Dendritic cell treated with granulocyte-macrophage colony-stimulating factor and Interleukin-4, amounts not matched to agents 40 ng/mL and 50 ng/mL, for 4 days (primary cell): ENCODE measurements at regions not wholly inside any gene's neighbourhood (a gene's known extent, or its start where the extent isn't known, plus 50 kb on each side); places are given as distances from the start of the nearest gene placed in this dataset.

Source experiments
- H3K27ac Mint-ChIP-seq: one replicate; pipeline ENCODE4 v1.8.0; 2022; ENCODE audit warnings: mild to moderate bottlenecking, mixed read lengths
- H3K27me3 Mint-ChIP-seq: one replicate; pipeline ENCODE4 v1.8.0; 2022; ENCODE audit warnings: mild to moderate bottlenecking, mixed read lengths
- H3K36me3 Mint-ChIP-seq: one replicate; pipeline ENCODE4 v1.8.0; 2022; ENCODE audit warnings: low read depth, mixed read lengths
- H3K4me1 Mint-ChIP-seq: one replicate; pipeline ENCODE4 v1.8.0; 2022; ENCODE audit warnings: low read depth, mixed read lengths
- H3K4me3 Mint-ChIP-seq: one replicate; pipeline ENCODE4 v1.8.0; 2022; ENCODE audit warnings: mild to moderate bottlenecking, moderate library complexity, mixed read lengths
- H3K9me3 Mint-ChIP-seq: one replicate; pipeline ENCODE4 v1.8.0; 2022; ENCODE audit warnings: mixed read lengths
- intact Hi-C: fragments of 100-400 bp; cut with micrococcal nuclease; formaldehyde crosslinking; loops from one replicate; pipeline ENCODE4 v1.15.0; 2022

DNA sequence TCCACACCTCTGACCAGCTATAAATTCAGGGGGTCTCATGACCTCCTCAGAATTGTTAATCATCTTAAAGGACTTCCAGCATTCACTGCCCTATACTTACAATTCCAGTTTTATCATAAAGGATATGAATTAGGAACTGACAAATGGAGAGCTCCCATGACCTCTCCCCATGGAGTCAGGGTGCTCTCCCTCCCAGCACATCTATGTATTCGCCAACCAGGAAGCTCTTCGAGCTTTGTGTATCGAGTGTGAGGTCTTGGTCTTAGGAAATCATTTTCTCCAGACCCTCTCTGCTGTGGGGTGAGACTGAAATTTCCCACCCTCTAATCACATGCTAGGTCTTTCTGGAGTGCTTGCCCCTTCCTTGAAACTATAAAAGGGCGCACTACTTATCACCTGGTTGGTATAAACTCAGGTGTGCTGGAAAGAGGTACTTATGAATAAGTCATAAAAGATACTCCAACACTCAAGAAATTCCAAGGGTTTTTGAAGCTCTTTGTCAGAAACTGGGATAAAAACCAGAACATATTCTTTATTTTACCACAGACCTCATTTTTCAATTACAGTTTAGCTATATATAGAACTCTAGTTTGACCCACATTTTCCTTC lies 238.4 kb upstream of the OPRM1 start:
- H3K4me3 Mint-ChIP-seq, result no peak overlapping the region
- intact Hi-C loops, result no loop called here

DNA sequence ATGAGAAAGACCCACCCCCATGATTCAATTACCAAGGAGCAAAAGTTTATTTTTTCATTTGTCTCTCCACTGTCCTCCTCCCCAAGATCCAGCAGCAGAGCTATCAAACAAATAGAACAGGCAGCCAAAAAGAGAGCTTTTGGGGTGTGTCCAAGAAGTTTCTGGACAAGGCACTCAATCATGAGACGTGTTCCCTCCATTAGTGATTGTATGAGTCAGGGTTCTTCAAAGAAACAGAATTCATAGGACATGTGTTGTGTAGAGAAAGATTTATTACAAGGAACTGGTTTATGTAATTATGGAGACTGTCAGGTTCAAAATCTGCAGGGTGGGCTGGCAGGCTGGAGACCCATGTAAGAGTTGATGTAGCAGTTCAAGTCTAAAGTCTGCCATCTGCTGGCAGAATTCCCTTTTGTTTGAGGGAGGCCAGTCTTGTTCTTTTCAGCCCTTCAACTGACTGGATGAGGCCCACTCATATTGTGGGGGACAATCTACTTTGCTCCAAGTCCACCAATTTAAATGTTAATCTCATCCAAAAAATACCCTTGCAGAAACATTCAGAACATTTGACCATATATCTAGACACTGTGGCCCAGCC lies 248.1 kb upstream of the OPRM1 start:
- intact Hi-C loops, result no loop called here
- Mint-ChIP-seq H3K27ac (no peak overlapping the region), H3K9me3 (peaks cover 19% of the 10 kb centered on the region), H3K4me3 (no peak overlapping the region), H3K4me1 (peaks cover 7% of the 10 kb centered on the region), H3K36me3 (no peaks in the 10 kb centered on the region), H3K27me3 (no peaks in the 10 kb centered on the region)

More for the DNA sequence above, 238.4 kb upstream of the OPRM1 start:
- Mint-ChIP-seq H3K27me3 (no peaks in the 10 kb centered on the region), H3K9me3 (no peaks in the 10 kb centered on the region), H3K27ac (no peak overlapping the region), H3K4me1 (no peaks in the 10 kb centered on the region), H3K36me3 (no peaks in the 10 kb centered on the region)

DNA sequence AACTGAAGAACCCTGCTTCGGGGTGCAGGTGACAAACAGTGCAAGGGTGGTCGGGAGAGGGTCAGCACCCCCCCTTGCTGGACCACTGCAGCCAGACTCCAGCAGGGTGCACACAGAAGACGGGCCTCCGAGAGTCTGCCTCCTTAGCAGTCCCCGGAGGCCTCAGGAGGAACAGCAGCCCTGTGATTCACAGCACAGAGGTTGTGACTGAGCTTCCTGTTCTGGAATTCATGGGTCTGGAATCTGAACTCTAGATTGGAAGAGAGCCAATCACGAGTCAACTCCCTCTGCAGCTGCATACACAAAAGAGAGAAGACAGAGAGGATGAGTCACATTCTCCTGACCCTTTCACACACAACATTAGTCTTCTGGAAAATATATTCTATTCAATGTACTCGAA lies 249.0 kb upstream of the OPRM1 start:
- peaks cover 29% of the 10 kb centered on the region for H3K9me3 Mint-ChIP-seq
- H3K4me1 Mint-ChIP-seq, result peaks cover 8% of the 10 kb centered on the region
- H3K36me3 Mint-ChIP-seq, result no peaks in the 10 kb centered on the region
- intact Hi-C loops, result no loop called here
- no peak overlapping the region for H3K4me3 Mint-ChIP-seq
- H3K27ac Mint-ChIP-seq, result no peak overlapping the region
- no peaks in the 10 kb centered on the region for H3K27me3 Mint-ChIP-seq

DNA sequence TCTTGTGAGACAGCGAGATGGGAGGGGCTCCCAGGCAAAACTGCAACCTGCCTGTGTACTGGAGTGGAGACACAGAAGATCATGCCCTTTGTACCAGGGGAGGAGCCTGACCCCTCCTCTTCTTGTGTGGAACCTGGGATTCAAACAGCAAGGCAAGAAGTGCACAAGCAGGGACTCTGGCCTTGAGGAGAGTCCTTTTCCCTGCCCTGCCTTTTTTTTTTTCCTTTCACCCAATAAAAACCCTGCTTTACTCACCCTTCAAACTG lies 251.8 kb upstream of the OPRM1 start:
- Mint-ChIP-seq H3K27ac (no peak overlapping the region), H3K36me3 (no peaks in the 10 kb centered on the region), H3K9me3 (peaks cover 32% of the 10 kb centered on the region), H3K27me3 (peaks cover 2% of the 10 kb centered on the region), H3K4me3 (no peak overlapping the region), H3K4me1 (peaks cover 8% of the 10 kb centered on the region)
- intact Hi-C loops, result no loop called here

DNA sequence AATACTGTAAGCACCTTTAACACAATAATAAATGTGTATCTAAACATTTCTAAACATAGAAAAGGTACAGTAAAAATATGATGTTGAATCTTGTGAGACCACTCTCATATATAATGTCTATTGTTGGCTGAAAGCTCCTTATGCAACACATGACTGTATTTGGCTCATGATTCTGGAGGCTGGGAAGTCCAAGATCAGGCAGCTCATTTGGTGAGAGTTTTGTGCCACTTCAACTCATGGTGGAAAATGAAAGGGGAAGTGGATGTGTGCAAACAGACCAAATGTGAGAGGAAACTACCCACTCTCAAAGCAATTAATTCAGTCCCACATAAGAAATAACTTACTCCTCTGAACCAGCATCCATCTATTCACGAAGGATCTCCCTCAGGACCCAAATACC lies 257.7 kb upstream of the OPRM1 start:
- Mint-ChIP-seq H3K9me3 (peaks cover 47% of the 10 kb centered on the region), H3K36me3 (no peaks in the 10 kb centered on the region), H3K4me1 (peaks cover 4% of the 10 kb centered on the region), H3K4me3 (no peak overlapping the region), H3K27me3 (peaks cover 2% of the 10 kb centered on the region), H3K27ac (no peak overlapping the region)
- intact Hi-C loops, result no loop called here

DNA sequence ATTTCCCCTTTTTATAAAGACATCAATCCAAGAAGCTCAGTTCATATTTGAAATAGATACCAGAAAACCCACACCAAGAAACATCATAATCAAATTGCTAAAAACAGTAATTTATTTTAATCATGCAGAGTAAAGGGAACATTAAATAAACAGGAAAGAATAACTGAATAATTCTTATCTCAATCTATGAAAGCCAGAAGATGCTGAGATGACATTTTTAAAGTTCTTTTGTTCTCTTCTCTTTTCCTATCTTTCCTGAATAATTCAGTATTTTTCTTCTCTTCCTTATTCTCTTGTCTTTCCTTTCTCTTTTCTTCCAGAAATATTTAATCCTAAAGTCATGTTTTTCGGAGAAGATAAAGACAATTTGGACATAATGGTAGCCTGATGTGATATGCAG lies 259.0 kb upstream of the OPRM1 start:
- Mint-ChIP-seq H3K36me3 (no peaks in the 10 kb centered on the region), H3K27me3 (peaks cover 2% of the 10 kb centered on the region), H3K4me3 (no peak overlapping the region), H3K4me1 (no peaks in the 10 kb centered on the region), H3K27ac (no peak overlapping the region), H3K9me3 (peaks cover 38% of the 10 kb centered on the region)
- intact Hi-C loops, result no loop called here

DNA sequence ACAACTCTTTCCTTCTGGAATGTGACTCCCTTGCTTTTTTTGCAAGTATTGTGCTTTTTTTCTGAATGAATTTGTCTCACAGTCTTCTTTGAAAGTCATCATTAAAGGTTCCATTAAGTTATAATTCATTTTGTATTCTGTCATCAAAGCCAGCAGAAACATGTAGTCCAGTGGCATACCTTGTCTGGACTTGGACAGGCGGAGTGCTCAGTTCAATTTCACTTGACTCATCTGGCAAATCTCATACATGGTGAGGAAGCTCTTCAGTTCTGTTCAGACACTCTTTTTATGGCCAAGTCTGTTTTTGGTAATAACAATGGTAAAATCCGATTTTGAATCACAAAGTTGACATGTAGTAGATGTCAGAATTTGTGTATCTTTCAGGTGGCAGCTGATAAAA lies 260.8 kb upstream of the OPRM1 start:
- peaks cover 35% of the 10 kb centered on the region for H3K9me3 Mint-ChIP-seq
- H3K27ac Mint-ChIP-seq, result no peak overlapping the region
- intact Hi-C loops, result no loop called here
- H3K4me1 Mint-ChIP-seq, result no peaks in the 10 kb centered on the region
- H3K36me3 Mint-ChIP-seq, result no peaks in the 10 kb centered on the region
- H3K4me3 Mint-ChIP-seq, result no peak overlapping the region
- no peaks in the 10 kb centered on the region for H3K27me3 Mint-ChIP-seq

DNA sequence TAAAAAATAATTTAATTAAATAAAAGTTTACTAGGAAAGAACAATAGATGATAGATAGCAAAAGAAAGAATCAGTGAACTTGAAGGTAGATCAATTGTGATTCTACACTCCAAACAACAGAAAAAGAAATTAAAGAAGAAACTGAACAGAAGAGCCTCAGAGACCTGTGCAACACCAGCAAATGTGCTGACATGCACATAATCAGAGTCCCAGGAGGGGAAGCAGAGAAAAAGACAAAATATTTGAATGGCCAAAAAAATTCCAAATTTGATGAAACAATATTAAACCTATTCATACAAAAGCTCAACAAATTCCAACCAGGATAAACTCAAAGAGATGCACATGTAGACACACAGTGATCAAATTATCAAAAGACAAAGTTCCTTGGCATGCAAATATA lies 267.5 kb upstream of the OPRM1 start:
- intact Hi-C loops, result no loop called here
- H3K27ac Mint-ChIP-seq, result no peak overlapping the region

DNA sequence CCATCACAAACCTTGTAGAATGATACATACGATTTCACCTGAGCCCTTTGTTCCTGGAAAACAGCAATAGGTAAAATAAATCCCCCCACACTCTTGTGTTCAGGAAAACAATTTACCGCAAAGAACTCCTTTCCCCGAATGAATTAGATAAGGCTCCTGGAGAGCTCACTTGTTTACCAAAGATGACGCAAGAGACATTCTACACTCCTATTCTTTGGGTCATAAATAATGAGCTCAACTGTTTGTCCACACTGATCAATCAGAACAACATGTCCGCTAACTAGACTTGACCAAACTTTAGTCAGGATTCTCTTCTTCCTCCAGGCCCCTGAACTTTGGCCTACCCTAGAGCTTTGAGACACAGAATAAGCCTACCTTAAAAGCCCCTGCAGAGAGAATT lies 271.9 kb upstream of the OPRM1 start:
- H3K4me3 Mint-ChIP-seq, result no peak overlapping the region

More for the DNA sequence above, 267.5 kb upstream of the OPRM1 start:
- H3K9me3 Mint-ChIP-seq, result peaks cover 7% of the 10 kb centered on the region
- H3K4me3 Mint-ChIP-seq, result no peak overlapping the region
- no peaks in the 10 kb centered on the region for H3K27me3 Mint-ChIP-seq
- H3K36me3 Mint-ChIP-seq, result no peaks in the 10 kb centered on the region
- no peaks in the 10 kb centered on the region for H3K4me1 Mint-ChIP-seq

DNA sequence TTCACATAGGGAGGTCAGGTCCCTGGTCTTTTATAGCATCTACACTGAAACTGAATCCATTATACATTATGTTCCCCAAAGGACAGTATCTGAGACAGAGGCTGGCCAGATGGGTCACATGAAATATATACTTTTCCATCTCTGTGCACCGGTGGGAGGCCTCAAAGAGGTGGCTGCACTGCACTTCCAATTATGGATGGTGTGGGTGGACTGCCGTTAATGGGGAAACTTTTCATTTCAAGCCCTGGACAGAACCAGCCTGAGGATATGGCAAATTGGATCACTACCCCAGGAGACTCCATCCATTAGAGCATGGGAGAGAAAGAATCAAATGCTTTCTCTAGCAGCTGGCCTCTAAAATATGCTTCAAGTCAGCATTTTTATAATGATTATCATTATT lies 280.5 kb upstream of the OPRM1 start:
- H3K27ac Mint-ChIP-seq, result no peak overlapping the region

More for the DNA sequence above, 271.9 kb upstream of the OPRM1 start:
- Mint-ChIP-seq H3K9me3 (peaks cover 7% of the 10 kb centered on the region), H3K4me1 (no peaks in the 10 kb centered on the region), H3K27ac (no peak overlapping the region), H3K36me3 (no peaks in the 10 kb centered on the region), H3K27me3 (no peaks in the 10 kb centered on the region)
- intact Hi-C loops, result no loop called here

DNA sequence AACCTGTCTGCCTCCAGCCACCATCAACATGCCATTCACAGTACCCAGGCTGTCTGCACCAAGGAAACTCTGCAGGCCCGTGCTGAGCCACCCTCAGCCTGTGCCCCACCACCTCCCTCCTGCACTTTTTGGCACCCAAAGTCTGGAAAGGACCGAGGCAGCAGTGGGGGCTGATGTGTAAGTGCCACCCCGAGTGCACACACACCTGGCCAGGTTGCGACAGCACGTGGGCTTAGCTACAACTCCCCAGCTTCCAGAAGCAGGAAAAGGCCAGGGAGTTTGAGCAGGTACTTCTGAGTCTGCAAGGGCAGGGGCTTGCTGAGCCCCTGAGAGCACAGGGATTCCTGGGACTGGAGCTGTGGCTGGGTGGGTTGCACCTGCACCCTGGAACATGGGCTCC lies 303.3 kb upstream of the OPRM1 start:
- Mint-ChIP-seq H3K27ac (no peak overlapping the region), H3K36me3 (no peaks in the 10 kb centered on the region), H3K4me1 (no peaks in the 10 kb centered on the region), H3K4me3 (no peak overlapping the region), H3K9me3 (peaks cover 54% of the 10 kb centered on the region), H3K27me3 (no peaks in the 10 kb centered on the region)
- intact Hi-C loops, result no loop called here

More for the DNA sequence above, 280.5 kb upstream of the OPRM1 start:
- Mint-ChIP-seq H3K9me3 (peaks cover 18% of the 10 kb centered on the region), H3K36me3 (no peaks in the 10 kb centered on the region), H3K4me3 (no peak overlapping the region), H3K27me3 (no peaks in the 10 kb centered on the region), H3K4me1 (no peaks in the 10 kb centered on the region)
- intact Hi-C loops, result no loop called here

DNA sequence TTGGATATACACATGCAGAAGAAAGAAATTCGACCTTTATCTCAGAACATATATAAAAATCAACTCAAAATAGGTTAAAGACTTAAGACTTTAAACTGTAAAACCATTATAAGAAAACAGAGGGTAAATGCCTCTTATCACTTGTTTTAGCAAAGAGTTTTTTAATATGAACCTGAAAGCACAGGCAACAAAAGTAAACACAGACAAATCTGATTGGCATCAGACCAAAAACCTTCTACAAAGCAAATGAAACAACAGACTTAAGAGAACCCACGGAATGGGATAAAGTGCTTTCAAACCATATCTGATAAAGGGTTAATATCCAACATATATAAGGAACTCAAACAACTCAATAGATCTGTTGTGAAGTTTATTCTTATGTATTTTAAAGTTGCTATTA lies 309.9 kb upstream of the OPRM1 start:
- Mint-ChIP-seq H3K27ac (no peak overlapping the region), H3K27me3 (no peaks in the 10 kb centered on the region), H3K36me3 (no peaks in the 10 kb centered on the region), H3K4me1 (no peaks in the 10 kb centered on the region), H3K9me3 (peaks cover 17% of the 10 kb centered on the region), H3K4me3 (no peak overlapping the region)
- intact Hi-C loops, result no loop called here

DNA sequence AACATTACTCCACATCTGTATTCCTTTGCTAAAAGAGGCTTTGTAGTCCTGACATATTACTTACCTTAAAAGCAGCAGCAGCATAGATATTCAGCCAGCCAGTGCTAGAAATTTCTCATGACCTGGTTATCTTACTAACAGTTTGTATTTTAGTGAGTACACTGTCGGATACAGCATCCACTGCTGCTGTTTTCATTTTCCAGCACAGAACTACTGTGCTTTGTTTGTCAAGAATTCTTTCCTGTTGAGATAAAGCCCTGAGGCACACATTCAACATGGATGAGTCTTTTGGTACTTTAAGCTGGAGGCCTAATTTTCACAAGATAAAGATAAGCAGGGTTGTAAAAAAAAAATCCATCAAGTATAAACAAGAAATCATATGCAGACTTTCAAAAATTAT lies 311.2 kb upstream of the OPRM1 start:
- H3K4me3 Mint-ChIP-seq, result no peak overlapping the region
- H3K27ac Mint-ChIP-seq, result no peak overlapping the region
- no peaks in the 10 kb centered on the region for H3K4me1 Mint-ChIP-seq
- no peaks in the 10 kb centered on the region for H3K36me3 Mint-ChIP-seq
- intact Hi-C loops, result no loop called here
- peaks cover 17% of the 10 kb centered on the region for H3K9me3 Mint-ChIP-seq
- H3K27me3 Mint-ChIP-seq, result no peaks in the 10 kb centered on the region

DNA sequence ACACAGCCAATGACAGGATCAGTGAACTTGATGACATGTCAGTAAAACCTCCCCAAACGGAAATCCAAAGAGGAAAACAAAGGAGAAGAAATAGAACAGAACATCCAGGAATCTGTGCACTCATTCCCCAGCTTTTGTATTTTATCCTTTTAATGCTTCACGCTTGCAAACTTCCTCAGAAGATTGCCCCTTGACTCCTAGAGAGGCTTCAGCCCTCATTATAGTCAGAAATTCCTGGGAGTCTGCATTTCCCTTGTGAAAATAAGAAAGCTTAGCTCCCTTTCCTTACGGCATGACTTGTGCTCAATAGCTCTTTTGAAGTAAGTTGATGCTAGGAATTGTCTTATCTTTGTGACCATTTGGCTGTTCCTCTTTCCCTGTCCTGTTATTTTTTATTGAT lies 313.6 kb upstream of the OPRM1 start:
- Mint-ChIP-seq H3K27me3 (no peaks in the 10 kb centered on the region), H3K4me1 (no peaks in the 10 kb centered on the region), H3K9me3 (peaks cover 8% of the 10 kb centered on the region), H3K27ac (no peak overlapping the region), H3K4me3 (no peak overlapping the region), H3K36me3 (no peaks in the 10 kb centered on the region)
- intact Hi-C loops, result no loop called here

DNA sequence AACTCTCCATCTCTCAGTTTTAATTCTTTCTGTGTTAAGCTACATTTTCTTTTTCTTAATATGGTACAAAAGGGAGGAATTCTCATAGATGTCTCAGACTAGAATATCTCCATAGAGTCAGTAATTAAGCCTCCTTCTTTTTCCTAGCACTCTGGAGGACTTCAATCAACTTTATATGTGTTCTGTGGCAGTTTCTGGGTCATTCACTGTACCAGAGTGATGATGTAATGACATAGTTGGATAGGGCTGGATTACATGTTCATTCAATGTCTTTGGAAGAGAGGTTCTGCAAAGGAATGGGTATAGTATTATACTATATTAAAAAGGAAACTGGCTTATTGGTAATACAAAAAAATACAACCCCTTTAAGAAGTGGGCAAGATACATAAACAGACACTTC lies 318.3 kb upstream of the OPRM1 start:
- Mint-ChIP-seq H3K27ac (no peak overlapping the region), H3K9me3 (peaks cover 8% of the 10 kb centered on the region), H3K4me3 (no peak overlapping the region), H3K36me3 (no peaks in the 10 kb centered on the region), H3K4me1 (no peaks in the 10 kb centered on the region), H3K27me3 (no peaks in the 10 kb centered on the region)
- intact Hi-C loops, result no loop called here
